C4-2B (cell line): ENCODE measurements at regions not wholly inside any gene's neighbourhood (a gene's known extent, or its start where the extent isn't known, plus 50 kb on each side); places are given as distances from the start of the nearest gene placed in this dataset.

Experiments
- H3K27ac ChIP-seq: fragments of 450-650 bp; 2 replicates; pipeline ENCODE4 v1.5.1; 2017
- ZFX ChIP-seq: fragments of 450-650 bp; IDR thresholded peaks from 2 replicates; pipeline ENCODE4 v1.6.1; 2017
- TF ChIP-seq, protein P1 (sequence below): fragments of 450-650 bp; conservative IDR thresholded peaks from 2 replicates; pipeline ENCODE4 v1.5.1; 2017; ENCODE audit warnings: mild to moderate bottlenecking

- H3K27ac ChIP-seq = no peak overlapping the region
- TF ChIP-seq, protein P1, sequence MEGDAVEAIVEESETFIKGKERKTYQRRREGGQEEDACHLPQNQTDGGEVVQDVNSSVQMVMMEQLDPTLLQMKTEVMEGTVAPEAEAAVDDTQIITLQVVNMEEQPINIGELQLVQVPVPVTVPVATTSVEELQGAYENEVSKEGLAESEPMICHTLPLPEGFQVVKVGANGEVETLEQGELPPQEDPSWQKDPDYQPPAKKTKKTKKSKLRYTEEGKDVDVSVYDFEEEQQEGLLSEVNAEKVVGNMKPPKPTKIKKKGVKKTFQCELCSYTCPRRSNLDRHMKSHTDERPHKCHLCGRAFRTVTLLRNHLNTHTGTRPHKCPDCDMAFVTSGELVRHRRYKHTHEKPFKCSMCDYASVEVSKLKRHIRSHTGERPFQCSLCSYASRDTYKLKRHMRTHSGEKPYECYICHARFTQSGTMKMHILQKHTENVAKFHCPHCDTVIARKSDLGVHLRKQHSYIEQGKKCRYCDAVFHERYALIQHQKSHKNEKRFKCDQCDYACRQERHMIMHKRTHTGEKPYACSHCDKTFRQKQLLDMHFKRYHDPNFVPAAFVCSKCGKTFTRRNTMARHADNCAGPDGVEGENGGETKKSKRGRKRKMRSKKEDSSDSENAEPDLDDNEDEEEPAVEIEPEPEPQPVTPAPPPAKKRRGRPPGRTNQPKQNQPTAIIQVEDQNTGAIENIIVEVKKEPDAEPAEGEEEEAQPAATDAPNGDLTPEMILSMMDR = no peak
- TF ChIP-seq ZFX = no peak
Measured at GRCh38 chr6:151757506-151757955, 50.0 kb upstream of the ESR1 start.
